Inflammatory macrophage treated with lipopolysaccharide for 1 hour (primary cell): ENCODE measurements at regions not wholly inside any gene's neighbourhood (a gene's known extent, or its start where the extent isn't known, plus 50 kb on each side); places are given as distances from the start of the nearest gene placed in this dataset.

ENCODE experiments used
- DNase-seq, 2 donors: peaks; one replicate each; pipeline ENCODE4 v3.0.0-alpha.2; 2020 to 2022

- no peak for DNase-seq
These were observed 532.8 kb downstream of the FOXG1 start for GRCh38 chr14:29299372-29299771.

GRCh38 chr14:29301571-29301970 is 535.0 kb downstream of the FOXG1 start:
- DNase-seq, result no peak

GRCh38 chr14:29310210-29310609 is 543.6 kb downstream of the FOXG1 start:
- DNase-seq, result no peak

- no peak for DNase-seq
These were observed 544.2 kb downstream of the FOXG1 start for GRCh38 chr14:29310757-29311156.

GRCh38 chr14:29311983-29312382 is 545.4 kb downstream of the FOXG1 start:
- DNase-seq, result no peak

- DNase-seq, result no peak
These were observed 550.3 kb downstream of the FOXG1 start for GRCh38 chr14:29316936-29317335.

- no peak for DNase-seq
These were observed 550.8 kb downstream of the FOXG1 start for GRCh38 chr14:29317423-29317822.

GRCh38 chr14:29320286-29320685 is 553.7 kb downstream of the FOXG1 start:
- no peak for DNase-seq

- DNase-seq, result no peak
These were observed 555.1 kb downstream of the FOXG1 start for GRCh38 chr14:29321646-29322045.

GRCh38 chr14:29339494-29340172 is 573.0 kb downstream of the FOXG1 start:
- DNase-seq, result no peak

- no peak for DNase-seq
These were observed 579.1 kb downstream of the PRKD1 start for GRCh38 chr14:29348504-29348903.

GRCh38 chr14:29350496-29350895 is 577.2 kb downstream of the PRKD1 start:
- DNase-seq, result no peak

GRCh38 chr14:29351996-29352705 is 575.5 kb downstream of the PRKD1 start:
- DNase-seq, result no peak

GRCh38 chr14:29352706-29353080 is 575.0 kb downstream of the PRKD1 start:
- DNase-seq, result no peak

- no peak for DNase-seq
These were observed 574.1 kb downstream of the PRKD1 start for GRCh38 chr14:29353513-29353912.

- no peak for DNase-seq
These were observed 573.2 kb downstream of the PRKD1 start for GRCh38 chr14:29354486-29354885.

- no peak for DNase-seq
These were observed 572.3 kb downstream of the PRKD1 start for GRCh38 chr14:29355331-29355730.

GRCh38 chr14:29355846-29356245 is 571.8 kb downstream of the PRKD1 start:
- no peak for DNase-seq

GRCh38 chr14:29360656-29361055 is 567.0 kb downstream of the PRKD1 start:
- DNase-seq, result no peak

- no peak for DNase-seq
These were observed 557.6 kb downstream of the PRKD1 start for GRCh38 chr14:29370024-29370423.

GRCh38 chr14:29376237-29376636 is 551.4 kb downstream of the PRKD1 start:
- no peak for DNase-seq

GRCh38 chr14:29380826-29381225 is 546.8 kb downstream of the PRKD1 start:
- no peak for DNase-seq

- no peak for DNase-seq
These were observed 539.1 kb downstream of the PRKD1 start for GRCh38 chr14:29388571-29388970.

- no peak for DNase-seq
These were observed 537.4 kb downstream of the PRKD1 start for GRCh38 chr14:29390081-29390832.
